ENCODE measurements at regions not wholly inside any gene's neighbourhood (a gene's known extent, or its start where the extent isn't known, plus 50 kb on each side); places are given as distances from the start of the nearest gene placed in this dataset.

- DNase-seq (ENCODE audit: low read depth) = no peak
These were observed 51.9 kb upstream of the CDIN1 start for GRCh38 chr15:36527235-36528162.

DNA sequence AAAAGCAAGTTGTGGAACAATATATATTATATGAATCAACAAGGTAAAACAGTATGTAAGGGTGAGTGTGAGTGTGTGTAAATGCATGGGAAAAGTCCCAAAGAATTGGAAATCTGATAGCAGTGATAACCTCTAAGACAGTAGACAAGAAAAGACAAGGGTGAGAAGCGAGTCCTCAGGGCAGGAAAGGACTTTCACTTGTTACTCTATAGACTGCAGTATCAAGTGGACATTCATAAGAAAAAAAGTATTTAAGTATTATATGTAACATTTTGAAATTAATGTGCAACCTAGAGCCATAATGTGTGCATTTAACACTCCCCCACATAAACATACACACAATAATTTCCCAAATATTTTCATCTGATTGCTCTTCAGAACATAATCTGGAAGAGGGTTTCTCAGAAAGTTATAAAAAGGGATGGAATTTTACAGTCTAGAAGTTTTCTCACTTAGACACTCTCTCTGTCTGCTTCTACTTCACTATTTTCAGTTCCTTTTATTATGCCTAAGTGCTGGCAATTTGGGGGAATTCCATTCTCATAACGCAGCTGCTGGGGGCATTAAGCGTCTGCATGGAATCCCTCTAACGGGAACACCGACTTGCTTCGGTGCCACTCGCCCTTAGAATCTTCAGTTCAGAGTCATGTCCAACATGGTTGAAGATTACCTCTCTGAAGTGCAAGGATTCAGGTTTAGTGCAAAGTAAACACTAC lies 50.0 kb upstream of the CDIN1 start:
- no peak for DNase-seq (ENCODE audit: low read depth)

Data from HS-5 (cell line).